LNCaP clone FGC (cell line): ENCODE measurements at regions not wholly inside any gene's neighbourhood (a gene's known extent, or its start where the extent isn't known, plus 50 kb on each side); places are given as distances from the start of the nearest gene placed in this dataset.

Experiments used
- DNase-seq: peaks from one replicate; pipeline ENCODE4 v3.0.0-alpha.2; 2011; ENCODE audit warnings: low read depth
- H3K4me3 ChIP-seq: 2 replicates; pipeline ENCODE4 v1.5.1; 2011; ENCODE audit warnings: mild to moderate bottlenecking, low read depth, low read length, control low read depth
- TF ChIP-seq, protein P1 (sequence below): IDR thresholded peaks from 2 replicates; pipeline ENCODE4 v1.5.1; 2012; ENCODE audit warnings: mild to moderate bottlenecking; ENCODE audit not compliant: control insufficient read depth, insufficient read depth; ENCODE audit errors: extremely low read depth

DNA sequence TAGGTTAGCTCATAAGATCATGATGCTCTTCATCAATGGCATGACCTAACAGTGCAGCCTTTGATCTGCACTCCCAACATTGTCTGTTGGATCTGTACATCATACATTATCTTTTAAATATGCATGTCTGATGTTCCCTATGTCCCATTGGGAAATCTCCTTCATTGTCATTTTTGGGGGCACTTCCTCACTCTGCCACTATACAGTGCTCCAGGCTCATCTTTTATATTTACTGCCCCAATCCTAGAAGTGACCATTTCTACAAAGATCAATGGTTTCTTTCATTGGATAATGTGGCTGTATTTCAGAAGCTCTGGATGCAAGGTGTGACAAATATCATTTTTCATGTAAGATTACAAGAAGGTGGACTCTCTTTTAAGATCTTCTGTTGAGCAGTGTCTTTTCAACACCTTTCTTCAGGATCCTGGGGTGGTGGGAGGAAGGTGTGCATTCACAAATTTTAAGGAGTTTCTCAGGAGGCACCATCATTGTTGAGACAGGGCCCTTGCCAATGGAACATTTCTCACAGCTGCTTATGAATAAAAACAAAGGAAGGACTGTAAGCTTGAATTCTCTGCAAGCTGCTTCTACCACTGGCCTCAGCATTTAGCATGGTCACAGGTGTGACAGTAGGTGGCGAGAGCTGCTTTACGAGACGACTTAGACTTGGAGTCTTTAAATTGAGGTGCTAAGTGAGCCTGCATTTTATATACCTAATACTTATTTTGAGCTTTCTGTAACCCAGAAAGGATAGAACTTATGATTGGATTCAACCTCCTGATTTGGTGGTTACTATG, 403.0 kb downstream of the LMO7 start:
- DNase-seq = no peak
- TF ChIP-seq, protein P1, sequence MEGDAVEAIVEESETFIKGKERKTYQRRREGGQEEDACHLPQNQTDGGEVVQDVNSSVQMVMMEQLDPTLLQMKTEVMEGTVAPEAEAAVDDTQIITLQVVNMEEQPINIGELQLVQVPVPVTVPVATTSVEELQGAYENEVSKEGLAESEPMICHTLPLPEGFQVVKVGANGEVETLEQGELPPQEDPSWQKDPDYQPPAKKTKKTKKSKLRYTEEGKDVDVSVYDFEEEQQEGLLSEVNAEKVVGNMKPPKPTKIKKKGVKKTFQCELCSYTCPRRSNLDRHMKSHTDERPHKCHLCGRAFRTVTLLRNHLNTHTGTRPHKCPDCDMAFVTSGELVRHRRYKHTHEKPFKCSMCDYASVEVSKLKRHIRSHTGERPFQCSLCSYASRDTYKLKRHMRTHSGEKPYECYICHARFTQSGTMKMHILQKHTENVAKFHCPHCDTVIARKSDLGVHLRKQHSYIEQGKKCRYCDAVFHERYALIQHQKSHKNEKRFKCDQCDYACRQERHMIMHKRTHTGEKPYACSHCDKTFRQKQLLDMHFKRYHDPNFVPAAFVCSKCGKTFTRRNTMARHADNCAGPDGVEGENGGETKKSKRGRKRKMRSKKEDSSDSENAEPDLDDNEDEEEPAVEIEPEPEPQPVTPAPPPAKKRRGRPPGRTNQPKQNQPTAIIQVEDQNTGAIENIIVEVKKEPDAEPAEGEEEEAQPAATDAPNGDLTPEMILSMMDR = peak; percentile 32
- no peak overlapping the region for H3K4me3 ChIP-seq

GRCh38 chr13:76036176-76036575, 400.0 kb downstream of the LMO7 start:
- TF ChIP-seq, protein P1 = no peak
- no peak overlapping the region for H3K4me3 ChIP-seq
- no peak for DNase-seq

DNA sequence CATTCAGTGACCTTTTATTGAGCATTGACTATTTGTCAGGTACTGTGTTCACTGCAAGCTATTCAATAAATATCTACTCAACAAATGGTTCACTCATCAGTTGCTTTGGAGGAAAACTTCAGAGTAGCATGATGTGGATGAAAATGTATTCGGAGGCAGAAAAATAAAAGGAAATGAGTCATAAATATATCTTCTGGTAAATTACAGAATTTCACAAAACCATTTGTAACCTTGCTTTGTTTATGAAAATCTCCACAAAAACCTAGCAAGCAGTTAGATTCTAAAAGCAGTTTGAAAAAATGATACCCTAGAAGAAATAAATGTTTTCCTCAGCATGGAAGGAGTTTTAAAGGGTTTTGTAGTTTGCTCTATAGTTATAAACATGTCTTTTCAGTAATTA, 399.6 kb downstream of the LMO7 start:
- no peak for DNase-seq
- H3K4me3 ChIP-seq = no peak overlapping the region
- TF ChIP-seq, protein P1 = no peak

DNA sequence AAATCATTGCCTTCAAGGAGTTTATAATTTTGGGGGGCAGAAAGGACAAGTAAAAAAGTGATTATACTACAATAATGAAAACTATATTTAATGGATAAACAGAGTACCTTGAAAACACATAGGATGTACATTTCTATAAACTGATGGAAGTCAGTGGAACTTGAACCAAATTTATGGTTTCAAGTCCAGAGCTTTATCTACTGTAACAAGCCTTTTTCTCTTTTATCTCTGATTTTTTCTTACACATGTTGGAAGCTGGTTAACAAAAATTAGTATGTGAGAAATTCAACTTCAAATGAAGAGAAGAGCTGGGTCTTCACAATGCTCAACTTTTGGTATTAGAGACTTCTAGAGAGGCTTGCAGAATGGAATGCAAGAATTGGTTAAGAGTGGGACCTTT, 393.6 kb downstream of the LMO7 start:
- no peak overlapping the region for H3K4me3 ChIP-seq
- TF ChIP-seq, protein P1 = no peak
- no peak for DNase-seq

GRCh38 chr13:76029088-76029487, 393.0 kb downstream of the LMO7 start:
- no peak overlapping the region for H3K4me3 ChIP-seq
- TF ChIP-seq, protein P1 = no peak
- no peak for DNase-seq

DNA sequence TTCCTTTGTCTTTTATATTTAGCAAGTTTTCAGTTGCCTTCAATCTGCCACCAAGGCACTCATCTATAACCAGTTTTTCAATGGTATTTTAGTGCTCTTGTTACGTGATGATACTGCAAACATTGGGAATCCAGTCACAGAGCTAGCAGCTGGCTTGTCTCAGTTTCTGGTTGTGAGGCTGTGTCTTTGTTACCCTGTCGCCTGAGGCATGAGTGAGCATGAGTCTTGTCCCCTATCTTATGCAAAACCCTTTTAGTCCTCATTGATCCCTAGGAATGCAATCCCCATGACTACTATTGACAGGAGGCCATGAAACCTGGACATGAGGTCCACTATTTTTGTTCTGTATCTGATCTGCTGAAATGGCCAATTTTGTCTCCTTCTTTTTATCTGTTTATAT, 391.0 kb downstream of the LMO7 start:
- no peak for DNase-seq
- no peak overlapping the region for H3K4me3 ChIP-seq
- TF ChIP-seq, protein P1 = no peak

DNA sequence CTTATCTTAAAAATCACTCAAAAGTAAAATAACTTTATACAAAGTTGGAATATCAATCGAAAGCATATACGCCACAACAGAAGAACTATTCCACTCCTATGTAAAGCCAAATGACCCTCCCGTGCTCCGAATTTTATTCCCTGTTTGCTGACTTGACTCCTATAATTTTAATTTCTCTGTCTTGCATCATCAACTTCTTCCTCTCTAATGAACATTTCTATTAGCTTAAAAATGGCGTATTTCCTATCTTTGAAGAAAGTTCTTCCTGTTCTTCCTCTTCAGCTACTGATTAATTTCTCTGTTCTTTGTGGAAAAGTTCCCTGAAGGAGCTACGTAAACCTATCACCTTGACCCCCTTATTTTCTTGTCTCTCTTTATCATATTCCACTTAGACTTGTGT, 389.3 kb downstream of the LMO7 start:
- no peak overlapping the region for H3K4me3 ChIP-seq
- DNase-seq = no peak
- TF ChIP-seq, protein P1 = no peak
